HCT116 (cell line): ENCODE measurements at regions not wholly inside any gene's neighbourhood (a gene's known extent, or its start where the extent isn't known, plus 50 kb on each side); places are given as distances from the start of the nearest gene placed in this dataset.

Experiments used
- CEBPB ChIP-seq: IDR thresholded peaks from 2 replicates; pipeline ENCODE4 v1.6.1; 2012; ENCODE audit warnings: low read depth
- CTCF ChIP-seq, 3 experiments: fragments of 200-600 bp in 1 of 3; sonication (generic) in 1 of 3; IDR thresholded peaks in 2 of 3; conservative IDR thresholded peaks in 1 of 3; 2 replicates each; pipeline ENCODE4 v1.5.1; 2012 to 2017; ENCODE audit warnings: low read depth in 2 of 3, low read length in 2 of 3, antibody characterized with exemption in 1 of 3, borderline replicate concordance in 1 of 3, control low read depth in 1 of 3, mild to moderate bottlenecking in 1 of 3, mixed read lengths in 1 of 3, mixed run types in 1 of 3, moderate library complexity in 1 of 3; ENCODE audit not compliant: insufficient read depth in 1 of 3
- ELF1 ChIP-seq: IDR thresholded peaks from 2 replicates; pipeline ENCODE4 v1.6.1; 2012; ENCODE audit warnings: low read depth, borderline replicate concordance
- EZH2phosphoT487 ChIP-seq: fragments of 200-600 bp; IDR thresholded peaks from 2 replicates; pipeline ENCODE4 v1.6.1; 2018; ENCODE audit warnings: antibody characterized with exemption, borderline replicate concordance
- POLR2A ChIP-seq: IDR thresholded peaks from 2 replicates; pipeline ENCODE4 v1.7.0; 2011; ENCODE audit warnings: borderline replicate concordance; ENCODE audit not compliant: insufficient read depth, insufficient read length; ENCODE audit errors: extremely low read depth
- RAD21 ChIP-seq: IDR thresholded peaks from 2 replicates; pipeline ENCODE4 v1.6.1; 2012; ENCODE audit warnings: low read depth, mild to moderate bottlenecking
- SP1 ChIP-seq: IDR thresholded peaks from 2 replicates; pipeline ENCODE4 v1.6.1; 2012; ENCODE audit warnings: low read depth
- YY1 ChIP-seq: IDR thresholded peaks from 2 replicates; pipeline ENCODE4 v1.6.1; 2011; ENCODE audit warnings: low read length, low read depth, moderate library complexity, mild to moderate bottlenecking; ENCODE audit not compliant: insufficient replicate concordance; ENCODE audit errors: extremely low read depth
- TF ChIP-seq, protein P1 (sequence below): IDR thresholded peaks from 2 replicates; pipeline ENCODE4 v1.6.1; 2012; ENCODE audit warnings: low read depth
- TF ChIP-seq, protein P2 (sequence below): IDR thresholded peaks from 2 replicates; pipeline ENCODE4 v1.6.1; 2012

- TF ChIP-seq CTCF (IDR thresholded peaks at IDR 0.05 in 2 of 3, conservative IDR thresholded peaks at IDR 0.05 in 1 of 3; ENCODE audit: borderline replicate concordance in 1 of 3, insufficient read depth in 1 of 3, low read depth in 2 of 3, low read length in 2 of 3) (no peak), POLR2A (no peak), RAD21 (no peak), SP1 (no peak), YY1 (no peak), CEBPB (no peak), EZH2phosphoT487 (no peak), ELF1 (no peak)
- TF ChIP-seq, protein P1, sequence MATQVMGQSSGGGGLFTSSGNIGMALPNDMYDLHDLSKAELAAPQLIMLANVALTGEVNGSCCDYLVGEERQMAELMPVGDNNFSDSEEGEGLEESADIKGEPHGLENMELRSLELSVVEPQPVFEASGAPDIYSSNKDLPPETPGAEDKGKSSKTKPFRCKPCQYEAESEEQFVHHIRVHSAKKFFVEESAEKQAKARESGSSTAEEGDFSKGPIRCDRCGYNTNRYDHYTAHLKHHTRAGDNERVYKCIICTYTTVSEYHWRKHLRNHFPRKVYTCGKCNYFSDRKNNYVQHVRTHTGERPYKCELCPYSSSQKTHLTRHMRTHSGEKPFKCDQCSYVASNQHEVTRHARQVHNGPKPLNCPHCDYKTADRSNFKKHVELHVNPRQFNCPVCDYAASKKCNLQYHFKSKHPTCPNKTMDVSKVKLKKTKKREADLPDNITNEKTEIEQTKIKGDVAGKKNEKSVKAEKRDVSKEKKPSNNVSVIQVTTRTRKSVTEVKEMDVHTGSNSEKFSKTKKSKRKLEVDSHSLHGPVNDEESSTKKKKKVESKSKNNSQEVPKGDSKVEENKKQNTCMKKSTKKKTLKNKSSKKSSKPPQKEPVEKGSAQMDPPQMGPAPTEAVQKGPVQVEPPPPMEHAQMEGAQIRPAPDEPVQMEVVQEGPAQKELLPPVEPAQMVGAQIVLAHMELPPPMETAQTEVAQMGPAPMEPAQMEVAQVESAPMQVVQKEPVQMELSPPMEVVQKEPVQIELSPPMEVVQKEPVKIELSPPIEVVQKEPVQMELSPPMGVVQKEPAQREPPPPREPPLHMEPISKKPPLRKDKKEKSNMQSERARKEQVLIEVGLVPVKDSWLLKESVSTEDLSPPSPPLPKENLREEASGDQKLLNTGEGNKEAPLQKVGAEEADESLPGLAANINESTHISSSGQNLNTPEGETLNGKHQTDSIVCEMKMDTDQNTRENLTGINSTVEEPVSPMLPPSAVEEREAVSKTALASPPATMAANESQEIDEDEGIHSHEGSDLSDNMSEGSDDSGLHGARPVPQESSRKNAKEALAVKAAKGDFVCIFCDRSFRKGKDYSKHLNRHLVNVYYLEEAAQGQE, result no peak
- TF ChIP-seq, protein P2, sequence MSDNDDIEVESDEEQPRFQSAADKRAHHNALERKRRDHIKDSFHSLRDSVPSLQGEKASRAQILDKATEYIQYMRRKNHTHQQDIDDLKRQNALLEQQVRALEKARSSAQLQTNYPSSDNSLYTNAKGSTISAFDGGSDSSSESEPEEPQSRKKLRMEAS, result no peak
Observed at GRCh38 chr2:34875091-34875745, 1276.1 kb upstream of the FAM98A start.
